ENCODE measurements at regions not wholly inside any gene's neighbourhood (a gene's known extent, or its start where the extent isn't known, plus 50 kb on each side); places are given as distances from the start of the nearest gene placed in this dataset.

DNA sequence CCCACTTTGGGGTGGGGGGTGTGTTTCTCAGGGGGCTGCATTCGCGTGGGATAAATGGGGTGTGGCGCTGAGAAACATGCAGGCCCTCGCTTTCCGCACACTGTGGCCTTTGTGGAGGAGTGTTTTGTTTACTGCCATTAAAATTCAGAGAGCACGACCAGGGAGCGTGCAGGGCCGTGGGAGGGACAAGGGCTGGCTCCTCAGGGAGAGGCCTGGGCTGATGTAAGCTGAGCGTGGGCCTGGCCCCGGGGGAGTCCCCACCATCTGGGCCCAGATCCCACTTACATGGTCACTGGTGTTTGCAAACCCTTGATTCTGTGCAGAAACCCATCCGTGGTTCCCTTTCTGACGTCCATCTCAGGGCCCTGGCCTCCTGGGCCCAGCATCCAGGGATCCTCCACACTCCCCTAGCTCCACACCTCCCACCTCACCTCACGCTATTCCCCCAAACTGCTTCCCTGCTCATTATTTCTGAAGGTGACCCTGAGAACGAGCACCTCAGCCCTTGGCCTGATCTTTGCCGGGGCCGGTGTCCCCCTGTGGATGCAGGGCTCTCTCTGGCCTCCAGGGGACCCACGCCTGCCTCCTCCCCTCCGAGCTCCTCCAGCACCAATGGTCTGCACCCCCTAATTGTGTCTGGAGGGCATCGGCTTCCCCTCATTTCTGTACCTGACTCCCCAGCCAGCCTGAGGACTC, 92.5 kb upstream of the SIM2 start:
- Histone ChIP-seq H4K8ac (replicated peaks; ENCODE audit: insufficient read length, low read depth, low read length) (no peak overlapping the region), H3K27ac (ENCODE audit: insufficient read length, low read depth, low read length) (no peak overlapping the region), H3K23ac (ENCODE audit: insufficient read length, low read depth, low read length) (no peak overlapping the region), H3K56ac (ENCODE audit: insufficient read length, low read depth, low read length) (no peak overlapping the region), H3K18ac (ENCODE audit: insufficient read length, low read depth, low read length) (no peak overlapping the region), H3K14ac (ENCODE audit: insufficient read depth, low read length) (peak overlapping the region; percentile 20; the same call in 1 of the 2 replicates), H2BK5ac (ENCODE audit: insufficient read length, low read length) (no peak overlapping the region), H3K23me2 (ENCODE audit: insufficient read length, low read depth, low read length, poor library complexity, severe bottlenecking) (no peaks in the 10 kb centered on the region), H3K79me2 (ENCODE audit: insufficient read depth, low read length) (no peaks in the 10 kb centered on the region), H3K9me3 (ENCODE audit: control insufficient read depth, low read depth, low read length) (no peaks in the 10 kb centered on the region), H2BK12ac (ENCODE audit: insufficient read length, low read depth, low read length) (no peak overlapping the region), H4K91ac (ENCODE audit: insufficient read length, low read depth, low read length) (no peak overlapping the region), H3K4ac (ENCODE audit: low read depth, low read length) (no peak overlapping the region), H3K79me1 (ENCODE audit: insufficient read depth, low read depth, low read length, poor library complexity, severe bottlenecking) (no peaks in the 10 kb centered on the region), H3K27me3 (ENCODE audit: insufficient read depth, low read length) (no peaks in the 10 kb centered on the region), H4K20me1 (ENCODE audit: control insufficient read depth, insufficient read depth, insufficient read length) (no peaks in the 10 kb centered on the region), H3K4me1 (ENCODE audit: insufficient read depth, low read length) (0 out of 2 replicates have a peak, but pooled peaks cover 2% of the 10 kb centered on the region), H3K4me2 (ENCODE audit: insufficient read depth, insufficient read length, low read length) (no peak overlapping the region), H4K5ac (ENCODE audit: insufficient read length, low read depth, low read length) (no peak overlapping the region), H2AFZ (ENCODE audit: low read length) (no peak overlapping the region), H2BK20ac (ENCODE audit: low read depth, low read length, poor library complexity, severe bottlenecking) (no peak overlapping the region), H3K9ac (ENCODE audit: extremely low read depth, insufficient read length, low read length) (no peak overlapping the region), H2BK15ac (ENCODE audit: low read depth, low read length) (no peak overlapping the region), H2BK120ac (ENCODE audit: low read depth, low read length, poor library complexity, severe bottlenecking) (no peak overlapping the region), H3T11ph (ENCODE audit: low read length) (no peak overlapping the region), H2AK5ac (ENCODE audit: insufficient read length, low read length) (no peak overlapping the region)
- WGBS (ENCODE audit: extremely low coverage, insufficient read length, low lambda C conversion rate), result no CpG with 5 or more reads among the region's 19 CpGs
- H3K27me3 Mint-ChIP-seq (ENCODE audit: low read depth), result 0 out of 2 replicates have a peak, but pooled peaks cover 3% of the 10 kb centered on the region
- no peak overlapping the region; a peak in 1 of 5 replicates for H3K4me3 Mint-ChIP-seq
- H3K9me3 Mint-ChIP-seq, result peaks cover 8 to 14% of the 10 kb centered on the region in 2 experiments
- peak; percentile 50 for TF ChIP-seq CTCF (conservative IDR thresholded peaks at IDR 0.05)
- DNase-seq, result no peak
- H3K27ac Mint-ChIP-seq, result no peak overlapping the region
- H3K36me3 Mint-ChIP-seq (ENCODE audit: insufficient read depth in 1 of 3, low read depth in 3 of 3), result peaks cover 0 to 18% (median 5%) of the 10 kb centered on the region in 3 experiments; a peak in 5 of 7 replicates
- peaks cover 15 to 25% of the 10 kb centered on the region in 2 experiments for H3K4me1 Mint-ChIP-seq
